ENCODE measurements at regions not wholly inside any gene's neighbourhood (a gene's known extent, or its start where the extent isn't known, plus 50 kb on each side); places are given as distances from the start of the nearest gene placed in this dataset.

DNA sequence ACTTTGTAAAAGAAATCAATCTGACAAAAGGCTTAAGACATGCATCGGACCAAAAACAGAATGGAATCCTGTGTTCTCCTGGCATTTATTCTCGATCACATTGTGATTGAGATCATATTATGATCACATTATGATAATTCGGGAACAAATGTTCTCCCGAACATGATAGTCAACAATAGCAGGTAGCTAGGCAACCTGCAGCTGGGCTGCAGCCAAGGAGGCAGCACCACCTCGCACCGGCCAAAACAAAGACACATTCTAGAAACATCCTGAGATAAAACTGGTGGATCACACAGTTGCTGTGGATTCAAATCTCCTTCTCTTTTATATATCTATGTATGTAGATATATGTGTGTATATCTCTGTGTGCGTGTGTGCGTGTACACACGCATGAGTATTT is 480.6 kb upstream of the CYLC2 start:
- no peak overlapping the region for H3K27ac ChIP-seq (replicated peaks)
- TF ChIP-seq GABPA (IDR thresholded peaks at IDR 0.05; ENCODE audit: low read depth) (no peak), POLR2AphosphoS5 (IDR thresholded peaks at IDR 0.05; ENCODE audit: low read depth) (no peak), REST (IDR thresholded peaks at IDR 0.05; ENCODE audit: insufficient replicate concordance, low read depth) (no peak), SPI1 (IDR thresholded peaks at IDR 0.05; ENCODE audit: borderline replicate concordance, low read depth) (no peak)
- TF ChIP-seq, protein P1, sequence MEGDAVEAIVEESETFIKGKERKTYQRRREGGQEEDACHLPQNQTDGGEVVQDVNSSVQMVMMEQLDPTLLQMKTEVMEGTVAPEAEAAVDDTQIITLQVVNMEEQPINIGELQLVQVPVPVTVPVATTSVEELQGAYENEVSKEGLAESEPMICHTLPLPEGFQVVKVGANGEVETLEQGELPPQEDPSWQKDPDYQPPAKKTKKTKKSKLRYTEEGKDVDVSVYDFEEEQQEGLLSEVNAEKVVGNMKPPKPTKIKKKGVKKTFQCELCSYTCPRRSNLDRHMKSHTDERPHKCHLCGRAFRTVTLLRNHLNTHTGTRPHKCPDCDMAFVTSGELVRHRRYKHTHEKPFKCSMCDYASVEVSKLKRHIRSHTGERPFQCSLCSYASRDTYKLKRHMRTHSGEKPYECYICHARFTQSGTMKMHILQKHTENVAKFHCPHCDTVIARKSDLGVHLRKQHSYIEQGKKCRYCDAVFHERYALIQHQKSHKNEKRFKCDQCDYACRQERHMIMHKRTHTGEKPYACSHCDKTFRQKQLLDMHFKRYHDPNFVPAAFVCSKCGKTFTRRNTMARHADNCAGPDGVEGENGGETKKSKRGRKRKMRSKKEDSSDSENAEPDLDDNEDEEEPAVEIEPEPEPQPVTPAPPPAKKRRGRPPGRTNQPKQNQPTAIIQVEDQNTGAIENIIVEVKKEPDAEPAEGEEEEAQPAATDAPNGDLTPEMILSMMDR (IDR thresholded peaks at IDR 0.05; ENCODE audit: insufficient read depth, low read length), result no peak
- no peak for DNase-seq (ENCODE audit: low read depth in 1 of 2, low spot score in 1 of 2)
- H3K4me3 ChIP-seq (replicated peaks; ENCODE audit: insufficient read depth, low read length), result no peak overlapping the region
- H3K27me3 ChIP-seq (ENCODE audit: insufficient read depth, poor library complexity, severe bottlenecking), result no peaks in the 10 kb centered on the region

DNA sequence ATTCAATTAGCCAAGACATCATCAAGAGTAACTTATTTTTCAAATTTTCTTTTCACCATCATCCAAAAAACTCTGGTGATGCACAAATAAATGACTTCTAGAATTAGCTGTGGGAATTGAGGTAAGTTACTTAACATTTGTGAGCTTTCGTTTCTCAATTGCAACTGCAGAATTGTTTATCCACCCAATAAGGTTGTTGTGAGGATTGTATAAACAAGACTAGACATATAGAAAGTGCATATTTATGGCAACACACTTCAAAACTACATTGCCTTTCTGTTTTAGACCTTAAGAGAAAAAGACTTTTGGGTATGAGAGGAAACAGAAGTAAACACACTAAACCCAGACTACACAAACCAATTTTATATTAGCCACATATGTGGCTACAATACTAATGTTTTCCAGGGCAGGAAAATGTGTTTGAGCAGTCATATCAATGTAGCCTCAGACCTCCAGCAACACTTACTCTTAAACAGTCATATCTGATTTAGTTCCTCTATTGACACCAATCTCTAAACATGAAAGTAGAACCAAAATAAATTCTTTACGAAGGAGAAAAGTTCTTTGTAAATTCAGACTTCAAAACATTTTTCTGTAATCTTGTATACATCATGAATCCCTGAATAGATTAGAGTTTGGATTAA is 488.0 kb upstream of the CYLC2 start:
- Histone ChIP-seq H3K27ac (replicated peaks) (no peak overlapping the region), H3K27me3 (ENCODE audit: insufficient read depth, poor library complexity, severe bottlenecking) (no peaks in the 10 kb centered on the region), H3K4me3 (replicated peaks; ENCODE audit: insufficient read depth, low read length) (no peak overlapping the region)
- DNase-seq (ENCODE audit: low read depth in 1 of 2, low spot score in 1 of 2), result no peak
- TF ChIP-seq SPI1 (IDR thresholded peaks at IDR 0.05; ENCODE audit: borderline replicate concordance, low read depth), result no peak
- TF ChIP-seq POLR2AphosphoS5 (IDR thresholded peaks at IDR 0.05; ENCODE audit: low read depth), result no peak
- TF ChIP-seq REST (IDR thresholded peaks at IDR 0.05; ENCODE audit: insufficient replicate concordance, low read depth), result no peak
- no peak for TF ChIP-seq GABPA (IDR thresholded peaks at IDR 0.05; ENCODE audit: low read depth)
- TF ChIP-seq, protein P1 (IDR thresholded peaks at IDR 0.05; ENCODE audit: insufficient read depth, low read length), result no peak

GRCh38 chr9:102506406-102506805 is 488.7 kb upstream of the CYLC2 start:
- TF ChIP-seq POLR2AphosphoS5 (IDR thresholded peaks at IDR 0.05; ENCODE audit: low read depth) (no peak), GABPA (IDR thresholded peaks at IDR 0.05; ENCODE audit: low read depth) (no peak), SPI1 (IDR thresholded peaks at IDR 0.05; ENCODE audit: borderline replicate concordance, low read depth) (no peak), REST (IDR thresholded peaks at IDR 0.05; ENCODE audit: insufficient replicate concordance, low read depth) (no peak)
- TF ChIP-seq, protein P1 (IDR thresholded peaks at IDR 0.05; ENCODE audit: insufficient read depth, low read length), result no peak
- Histone ChIP-seq H3K27ac (replicated peaks) (no peak overlapping the region), H3K27me3 (ENCODE audit: insufficient read depth, poor library complexity, severe bottlenecking) (no peaks in the 10 kb centered on the region), H3K4me3 (replicated peaks; ENCODE audit: insufficient read depth, low read length) (no peak overlapping the region)
- DNase-seq (ENCODE audit: low read depth in 1 of 2, low spot score in 1 of 2), result no peak
